Memory B cell (primary cell): ENCODE measurements at regions not wholly inside any gene's neighbourhood (a gene's known extent, or its start where the extent isn't known, plus 50 kb on each side); places are given as distances from the start of the nearest gene placed in this dataset.
"Not testable (repeated sequence)": the region's sequence is repeated elsewhere in the genome, so short reads cannot be mapped to it uniquely, and the experiment has no call there.

ENCODE experiments used
- ATAC-seq: fragments of 150-1000 bp; cut with Tn5 transposase; 2 replicates; pipeline ENCODE4 v1.10.0; 2021; ENCODE audit warnings: low read depth, mild to moderate bottlenecking, moderate library complexity
- DNase-seq, 2 donors: peaks; one replicate each; pipeline ENCODE4 v3.0.0; 2022; ENCODE audit warnings: low spot score in 2 of 2
- H3K27ac Mint-ChIP-seq: one replicate; pipeline ENCODE4 v1.8.0; 2022; ENCODE audit warnings: mild to moderate bottlenecking, moderate library complexity, mixed read lengths
- H3K27me3 Mint-ChIP-seq: one replicate; pipeline ENCODE4 v1.8.0; 2022; ENCODE audit warnings: mixed read lengths
- H3K36me3 Mint-ChIP-seq: one replicate; pipeline ENCODE4 v1.8.0; 2022; ENCODE audit warnings: mild to moderate bottlenecking, mixed read lengths
- H3K4me1 Mint-ChIP-seq: one replicate; pipeline ENCODE4 v1.8.0; 2022; ENCODE audit warnings: mixed read lengths
- H3K4me3 Mint-ChIP-seq: one replicate; pipeline ENCODE4 v1.8.0; 2022; ENCODE audit warnings: mild to moderate bottlenecking, moderate library complexity, mixed read lengths
- H3K9me3 Mint-ChIP-seq: one replicate; pipeline ENCODE4 v1.8.0; 2022; ENCODE audit warnings: mixed read lengths

DNA sequence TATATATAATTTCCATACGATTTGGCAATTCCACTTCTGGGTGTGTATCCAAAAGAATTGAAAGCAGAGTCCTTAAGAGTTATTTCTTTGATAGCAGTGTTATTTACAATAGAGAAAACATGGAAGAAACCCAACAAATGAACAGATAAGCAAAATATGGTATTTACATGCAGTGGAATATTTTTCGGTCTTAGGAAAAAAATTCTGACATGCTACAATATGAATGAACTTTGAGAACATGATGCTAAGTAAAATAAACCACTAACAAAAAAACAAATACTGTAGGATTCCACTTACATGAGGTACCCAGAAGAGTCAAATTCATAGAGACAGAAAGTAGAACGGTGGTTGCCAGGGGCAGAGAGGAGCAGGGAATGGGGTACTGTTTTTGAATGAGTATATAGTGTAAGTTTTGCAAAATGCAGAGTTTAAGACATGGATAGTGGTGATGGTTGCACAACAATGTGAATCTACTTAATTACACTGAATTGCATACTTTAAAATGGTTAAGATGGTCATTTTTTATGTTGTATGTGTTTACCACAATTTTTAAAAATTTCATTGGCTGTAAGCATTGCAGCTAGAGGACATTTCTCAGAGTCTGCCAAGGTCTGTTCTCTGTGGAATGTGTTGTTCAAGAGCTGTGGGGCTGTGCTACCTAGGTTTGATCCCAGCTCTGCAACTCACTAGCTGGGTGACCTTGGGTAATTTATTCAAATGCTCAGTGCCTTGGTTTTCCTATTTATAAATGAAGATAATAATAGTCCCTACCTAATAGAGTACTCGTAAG is 122.1 kb downstream of the MEX3B start:
- no peak for ATAC-seq
- peaks cover 3% of the 10 kb centered on the region for H3K27me3 Mint-ChIP-seq
- no peak overlapping the region for H3K4me3 Mint-ChIP-seq
- H3K36me3 Mint-ChIP-seq: no peaks in the 10 kb centered on the region
- no peak for DNase-seq
- no peak overlapping the region for H3K27ac Mint-ChIP-seq
- no peaks in the 10 kb centered on the region for H3K4me1 Mint-ChIP-seq
- H3K9me3 Mint-ChIP-seq: peaks cover 5% of the 10 kb centered on the region

DNA sequence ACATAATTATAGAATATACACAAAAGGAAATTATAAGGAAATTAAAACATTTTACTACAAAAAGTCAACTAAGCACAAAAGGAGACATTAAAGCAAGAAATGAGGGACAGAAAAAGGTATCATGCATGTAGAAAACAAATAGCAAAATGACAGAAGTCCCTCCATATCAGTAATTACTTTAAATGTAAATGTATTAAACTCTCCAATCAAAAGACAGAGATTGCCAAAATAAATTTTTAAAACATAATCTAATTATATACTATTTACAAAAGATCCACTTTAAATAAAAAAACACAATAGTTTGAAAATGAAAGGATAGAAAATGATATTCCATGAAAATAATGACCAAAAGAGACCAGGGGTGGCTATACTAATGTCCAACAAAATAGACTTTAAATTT is 123.7 kb downstream of the MEX3B start:
- Mint-ChIP-seq H3K27me3 (peaks cover 3% of the 10 kb centered on the region), H3K4me3 (no peak overlapping the region), H3K27ac (no peak overlapping the region), H3K9me3 (peaks cover 10% of the 10 kb centered on the region), H3K36me3 (peaks cover 5% of the 10 kb centered on the region), H3K4me1 (no peaks in the 10 kb centered on the region)
- DNase-seq: no peak
- ATAC-seq: no peak

DNA sequence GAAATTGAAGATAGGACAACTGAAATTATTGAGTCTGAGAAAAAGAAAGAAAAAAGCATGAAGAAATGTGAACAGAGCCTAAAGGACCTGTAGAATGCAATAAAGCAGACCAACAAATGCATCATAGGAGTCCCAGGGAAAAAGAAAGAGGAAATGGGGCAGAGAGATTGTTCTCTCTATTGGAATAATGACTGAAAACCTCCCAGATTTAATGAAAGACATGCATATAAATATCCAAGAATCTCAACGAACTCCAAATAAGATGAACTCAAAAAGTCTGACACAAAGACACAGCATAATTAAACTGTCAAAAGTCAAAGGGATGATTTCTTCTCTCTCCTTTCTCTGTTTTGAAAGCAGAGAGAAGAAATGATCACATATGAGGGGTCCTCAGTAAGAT is 124.7 kb downstream of the MEX3B start:
- no peak overlapping the region for H3K4me3 Mint-ChIP-seq
- no peaks in the 10 kb centered on the region for H3K27me3 Mint-ChIP-seq
- DNase-seq: no peak
- H3K27ac Mint-ChIP-seq: no peak overlapping the region
- peaks cover 5% of the 10 kb centered on the region for H3K36me3 Mint-ChIP-seq
- H3K9me3 Mint-ChIP-seq: peaks cover 10% of the 10 kb centered on the region
- no peaks in the 10 kb centered on the region for H3K4me1 Mint-ChIP-seq
- no peak for ATAC-seq

DNA sequence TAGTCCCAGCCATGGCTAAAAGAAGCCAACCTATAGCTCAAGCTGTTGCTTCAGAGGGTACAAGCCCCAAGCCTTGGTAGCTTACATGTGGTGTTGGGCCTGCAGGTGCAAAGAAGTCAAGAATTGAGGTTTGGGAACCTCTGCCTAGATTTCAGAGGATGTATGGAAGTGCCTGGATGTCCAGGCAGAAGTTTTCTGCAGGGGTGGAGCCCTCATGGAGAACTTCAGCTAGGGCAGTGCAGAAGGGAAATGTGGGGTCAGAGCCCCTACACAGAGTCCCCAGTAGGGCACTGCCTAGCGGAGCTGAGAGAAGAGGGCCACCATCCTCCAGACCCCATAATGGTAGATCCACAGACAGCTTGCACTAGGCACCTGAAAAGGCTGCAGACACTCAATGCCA is 127.1 kb downstream of the MEX3B start:
- ATAC-seq, H3K9me3 Mint-ChIP-seq, H3K4me1 Mint-ChIP-seq, H3K27me3 Mint-ChIP-seq, DNase-seq, H3K36me3 Mint-ChIP-seq, H3K27ac Mint-ChIP-seq, H3K4me3 Mint-ChIP-seq: not testable (repeated sequence)

DNA sequence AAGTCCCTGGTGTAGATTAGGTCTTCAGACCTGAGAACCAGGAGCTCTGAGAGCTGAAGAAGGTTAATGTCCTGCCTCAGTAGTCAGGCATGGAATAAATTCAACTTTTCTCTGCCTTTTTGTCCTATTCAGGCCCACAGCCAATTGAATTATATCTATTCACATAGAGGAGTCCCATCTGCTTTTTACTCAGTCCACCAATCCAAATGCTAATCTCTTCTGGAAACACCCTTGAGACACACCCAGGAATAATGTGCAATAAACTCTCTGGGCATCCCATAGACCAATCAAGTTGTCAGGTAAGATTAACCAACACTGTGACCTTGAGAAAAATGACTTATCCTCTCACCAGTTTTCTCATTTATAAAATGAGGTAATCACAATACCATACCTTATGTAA is 129.4 kb downstream of the MEX3B start:
- no peak overlapping the region for H3K27ac Mint-ChIP-seq
- no peak overlapping the region for H3K4me3 Mint-ChIP-seq
- H3K27me3 Mint-ChIP-seq: peaks cover 3% of the 10 kb centered on the region
- DNase-seq (no peak), ATAC-seq (no peak)
- no peaks in the 10 kb centered on the region for H3K4me1 Mint-ChIP-seq
- peaks cover 5% of the 10 kb centered on the region for H3K36me3 Mint-ChIP-seq
- peaks cover 10% of the 10 kb centered on the region for H3K9me3 Mint-ChIP-seq

DNA sequence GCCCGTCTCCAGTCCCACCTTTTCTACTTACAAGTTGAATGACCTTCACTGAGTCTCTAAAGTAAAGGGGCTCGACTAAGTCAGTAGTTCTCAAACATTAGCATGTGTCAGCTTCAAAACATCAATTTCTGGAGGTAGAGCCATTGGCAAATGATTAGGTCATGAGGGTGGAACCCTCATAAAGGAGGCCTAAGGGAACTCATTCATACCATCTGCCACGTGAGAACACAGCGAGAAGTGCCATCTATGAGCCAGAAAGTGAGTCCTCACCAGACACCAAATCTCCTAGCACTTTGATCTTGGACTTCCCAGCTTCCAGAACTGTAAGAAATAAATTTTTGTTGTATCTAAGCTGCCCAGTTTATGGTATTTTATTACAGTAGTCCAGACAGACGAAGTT is 129.8 kb downstream of the MEX3B start:
- H3K36me3 Mint-ChIP-seq: peaks cover 5% of the 10 kb centered on the region
- H3K27ac Mint-ChIP-seq: no peak overlapping the region
- peaks cover 3% of the 10 kb centered on the region for H3K27me3 Mint-ChIP-seq
- ATAC-seq (no peak), DNase-seq (no peak)
- peaks cover 9% of the 10 kb centered on the region for H3K9me3 Mint-ChIP-seq
- no peaks in the 10 kb centered on the region for H3K4me1 Mint-ChIP-seq
- H3K4me3 Mint-ChIP-seq: no peak overlapping the region

DNA sequence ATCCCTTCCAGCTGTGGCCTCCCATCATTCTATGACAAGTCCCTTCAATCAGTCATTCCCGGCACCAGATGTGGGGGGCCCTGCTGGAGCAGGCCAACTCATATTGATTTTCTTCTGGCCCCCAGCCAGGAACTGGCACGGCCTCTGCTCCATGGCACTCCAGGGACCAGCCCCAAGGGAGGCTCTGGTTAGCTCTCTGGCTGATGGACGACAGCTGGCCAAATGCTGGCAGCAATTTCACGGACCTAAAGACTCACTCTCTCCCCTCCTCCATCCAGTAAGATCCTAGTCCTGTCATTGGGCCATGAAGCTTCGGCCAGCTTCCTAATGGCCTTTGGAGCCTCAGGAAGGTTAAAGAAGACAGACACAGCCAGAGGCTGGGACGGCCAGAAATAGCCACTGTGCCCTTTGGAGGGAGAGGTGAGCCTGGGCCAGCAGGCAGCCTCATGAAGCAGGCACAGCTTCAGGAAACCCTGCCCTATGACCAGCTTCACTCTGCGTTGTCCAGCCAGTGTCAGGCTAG is 131.0 kb downstream of the MEX3B start:
- Mint-ChIP-seq H3K27ac (no peak overlapping the region), H3K4me3 (no peak overlapping the region), H3K27me3 (peaks cover 3% of the 10 kb centered on the region), H3K4me1 (no peaks in the 10 kb centered on the region), H3K9me3 (peaks cover 5% of the 10 kb centered on the region), H3K36me3 (peaks cover 5% of the 10 kb centered on the region)
- DNase-seq (no peak), ATAC-seq (no peak)

DNA sequence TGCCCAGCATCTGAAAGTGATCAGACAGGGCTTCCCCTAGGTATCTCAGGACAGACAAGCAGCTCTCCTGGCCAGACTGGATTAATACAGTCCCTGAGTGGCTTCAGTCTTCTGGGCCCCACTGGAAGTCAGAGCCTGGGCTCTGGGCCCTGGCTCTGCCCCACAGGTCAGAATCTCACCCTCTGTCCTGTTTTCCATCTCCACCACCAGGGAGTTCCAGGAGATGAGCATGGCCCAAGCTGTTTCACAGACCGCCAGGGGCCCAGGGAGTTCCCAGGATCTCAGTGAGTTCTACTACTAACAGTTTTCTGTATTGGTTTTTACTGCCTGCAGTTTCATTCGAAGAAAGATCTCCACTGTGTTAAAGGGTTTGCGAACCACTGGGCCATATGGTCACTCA is 131.5 kb downstream of the MEX3B start:
- Mint-ChIP-seq H3K4me1 (no peaks in the 10 kb centered on the region), H3K36me3 (peaks cover 5% of the 10 kb centered on the region), H3K9me3 (peaks cover 5% of the 10 kb centered on the region), H3K27ac (no peak overlapping the region), H3K4me3 (no peak overlapping the region), H3K27me3 (peaks cover 3% of the 10 kb centered on the region)
- ATAC-seq (no peak), DNase-seq (no peak)

DNA sequence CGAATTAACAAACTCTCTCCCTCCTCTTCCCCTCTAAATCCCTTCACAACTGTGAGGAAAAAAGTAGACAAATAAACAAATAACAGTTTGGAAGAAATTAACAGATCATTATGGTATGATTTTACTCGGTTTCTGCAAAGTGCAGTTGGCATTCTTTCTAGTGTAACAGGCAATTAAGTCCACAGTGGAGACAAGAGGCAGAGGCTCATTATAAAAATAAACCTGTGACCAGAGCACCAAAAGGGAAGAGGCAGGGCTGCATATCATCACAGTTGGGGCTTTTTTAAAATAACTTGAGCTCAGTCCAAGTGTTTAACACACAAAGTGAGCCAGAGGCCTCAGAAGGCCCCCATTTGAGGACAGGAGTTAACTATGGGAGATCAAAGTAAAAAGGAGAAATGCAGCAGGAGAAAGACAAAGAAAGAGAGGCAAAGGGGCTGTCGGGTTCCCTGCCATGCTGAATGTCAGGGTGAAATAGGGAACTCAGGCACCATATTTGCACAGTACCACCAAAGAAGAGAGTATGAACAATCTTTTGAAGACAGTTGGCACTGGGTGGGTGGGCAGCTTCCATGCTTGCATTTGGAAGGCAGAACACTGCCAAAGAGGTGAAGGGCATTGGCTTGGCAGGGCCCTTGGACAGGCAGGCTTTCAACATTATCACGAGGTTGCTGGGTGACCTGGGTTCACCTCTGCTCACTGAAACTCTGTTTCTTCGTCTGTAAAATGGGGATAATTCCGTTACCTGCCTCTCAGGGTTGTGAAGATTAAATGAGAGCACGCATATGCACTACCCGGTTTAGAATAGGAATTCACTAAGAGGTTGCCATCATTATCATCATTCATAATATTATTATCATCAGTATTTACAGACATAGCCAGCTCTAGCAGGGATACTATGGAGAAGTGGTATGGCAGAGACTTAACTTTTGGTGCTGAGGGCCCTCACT is 134.5 kb downstream of the MEX3B start:
- no peak for DNase-seq
- H3K4me1 Mint-ChIP-seq: no peaks in the 10 kb centered on the region
- H3K36me3 Mint-ChIP-seq: no peaks in the 10 kb centered on the region
- no peak for ATAC-seq
- no peak overlapping the region for H3K27ac Mint-ChIP-seq
- peaks cover 7% of the 10 kb centered on the region for H3K27me3 Mint-ChIP-seq
- H3K4me3 Mint-ChIP-seq: no peak overlapping the region
- H3K9me3 Mint-ChIP-seq: no peaks in the 10 kb centered on the region

DNA sequence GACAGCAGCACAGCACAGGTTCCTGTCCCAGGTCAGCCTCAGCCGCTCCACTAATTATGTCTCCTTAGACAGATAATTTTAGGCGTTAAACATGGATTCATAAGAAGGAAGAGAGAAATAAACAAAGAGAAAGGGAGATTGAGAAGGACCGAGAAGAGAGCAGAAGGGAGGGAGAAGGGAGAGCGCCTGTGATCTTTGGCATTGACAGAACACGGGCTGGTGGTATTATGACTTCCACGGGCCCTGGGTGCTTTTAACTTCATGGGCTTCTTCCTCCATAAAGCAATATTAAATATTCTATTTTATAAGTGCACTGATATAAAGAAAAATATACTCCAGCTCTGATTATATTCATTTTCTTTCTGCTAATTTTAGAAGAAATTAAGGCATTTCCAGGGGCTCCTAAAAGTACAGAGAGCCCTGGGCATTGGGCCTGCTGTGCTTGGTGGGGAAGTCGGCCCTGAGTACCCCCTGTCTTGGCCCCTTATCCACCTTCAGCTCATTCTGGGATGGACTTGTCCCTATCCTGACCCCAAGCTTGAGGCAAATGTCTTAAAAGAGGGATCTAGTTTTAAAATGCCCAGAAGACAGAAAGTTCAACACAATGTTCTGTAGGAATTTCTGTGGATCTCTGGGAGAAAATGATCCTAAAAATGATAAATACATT is 135.3 kb downstream of the MEX3B start:
- Mint-ChIP-seq H3K4me1 (no peaks in the 10 kb centered on the region), H3K9me3 (peaks cover 1% of the 10 kb centered on the region), H3K27ac (no peak overlapping the region), H3K4me3 (no peak overlapping the region), H3K27me3 (peaks cover 8% of the 10 kb centered on the region), H3K36me3 (no peaks in the 10 kb centered on the region)
- DNase-seq: no peak
- ATAC-seq: no peak

DNA sequence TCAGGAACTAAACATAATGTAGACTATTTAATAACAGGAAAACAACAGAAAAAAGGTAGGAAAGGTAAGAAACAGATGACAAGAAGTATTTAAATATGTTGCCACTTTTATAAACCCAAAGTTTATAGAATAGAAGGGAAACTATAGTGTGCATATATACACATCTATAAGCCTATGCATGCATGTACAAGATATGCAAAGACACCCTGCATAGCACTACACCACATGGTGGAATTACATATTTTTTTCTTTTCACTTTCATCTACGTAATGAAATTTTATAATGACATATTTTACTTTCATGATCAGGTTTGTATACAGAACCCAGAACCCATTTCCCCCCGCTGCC is 136.8 kb downstream of the MEX3B start:
- H3K4me1 Mint-ChIP-seq: no peaks in the 10 kb centered on the region
- ATAC-seq (no peak), DNase-seq (no peak)
- peaks cover 2% of the 10 kb centered on the region for H3K9me3 Mint-ChIP-seq
- H3K27ac Mint-ChIP-seq: no peak overlapping the region
- no peak overlapping the region for H3K4me3 Mint-ChIP-seq
- no peaks in the 10 kb centered on the region for H3K36me3 Mint-ChIP-seq
- peaks cover 9% of the 10 kb centered on the region for H3K27me3 Mint-ChIP-seq

DNA sequence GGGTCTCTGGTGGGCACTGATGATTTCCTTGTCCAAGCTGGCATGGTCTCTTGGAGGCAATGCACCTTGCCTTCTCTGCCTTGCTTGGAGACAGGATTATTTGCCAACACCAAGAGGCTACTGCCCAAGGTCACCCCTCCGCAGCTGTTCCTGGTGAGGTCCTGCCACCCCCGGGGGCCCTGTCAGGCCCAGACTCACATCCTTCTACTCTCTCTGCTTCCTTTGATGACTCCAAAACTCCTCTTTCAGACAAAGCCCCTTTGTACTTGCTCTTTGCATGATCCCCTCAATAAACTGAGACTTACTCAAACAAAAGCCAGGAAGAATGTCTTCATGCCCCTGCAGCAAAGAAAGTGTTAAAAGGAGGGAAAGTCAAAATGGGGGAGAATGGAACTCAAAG is 137.7 kb downstream of the MEX3B start:
- Mint-ChIP-seq H3K4me3 (no peak overlapping the region), H3K9me3 (peaks cover 2% of the 10 kb centered on the region), H3K27ac (no peak overlapping the region), H3K4me1 (no peaks in the 10 kb centered on the region), H3K27me3 (peaks cover 9% of the 10 kb centered on the region), H3K36me3 (no peaks in the 10 kb centered on the region)
- ATAC-seq (no peak), DNase-seq (no peak)

DNA sequence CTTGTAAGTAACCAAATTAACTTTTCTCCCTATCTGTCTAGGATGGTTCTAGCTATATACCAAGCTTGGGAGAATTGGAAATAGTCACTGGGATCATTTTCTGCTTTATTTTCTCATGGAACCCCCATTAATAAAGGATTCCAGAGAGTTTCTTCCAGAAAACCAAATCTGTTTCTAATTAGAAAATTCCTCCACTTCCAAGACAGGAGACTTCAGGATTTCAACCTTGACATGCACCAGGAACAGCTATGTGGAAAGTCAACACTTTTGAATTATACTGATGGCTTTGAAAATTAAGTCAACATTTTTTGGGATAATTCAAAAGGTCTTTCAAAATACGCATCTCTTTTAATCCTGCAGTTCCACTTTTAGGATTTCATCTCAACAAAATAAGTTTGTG is 138.3 kb downstream of the MEX3B start:
- Mint-ChIP-seq H3K27ac (no peak overlapping the region), H3K9me3 (peaks cover 2% of the 10 kb centered on the region), H3K27me3 (peaks cover 9% of the 10 kb centered on the region), H3K36me3 (no peaks in the 10 kb centered on the region), H3K4me1 (no peaks in the 10 kb centered on the region), H3K4me3 (no peak overlapping the region)
- no peak for ATAC-seq
- DNase-seq: no peak

DNA sequence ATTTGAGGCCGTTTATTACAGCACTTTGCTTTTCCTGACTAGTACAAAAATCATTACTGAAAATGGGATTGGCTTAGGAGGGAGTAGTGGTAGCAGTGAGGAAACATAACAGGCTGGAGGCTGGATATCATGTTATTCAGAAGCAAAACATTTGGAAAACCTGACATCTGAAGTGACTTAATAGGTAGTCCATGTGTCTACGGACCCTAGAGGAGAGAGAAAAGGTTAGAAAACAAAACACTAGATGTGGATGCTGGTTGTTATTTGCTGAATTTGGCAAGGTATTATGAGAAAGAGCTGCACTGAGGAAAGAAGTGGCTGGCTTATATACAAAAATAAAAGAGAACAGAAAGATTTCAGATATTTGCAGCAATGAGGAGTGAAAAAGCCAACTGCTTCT is 139.9 kb downstream of the MEX3B start:
- H3K27ac Mint-ChIP-seq: no peak overlapping the region
- H3K9me3 Mint-ChIP-seq: peaks cover 2% of the 10 kb centered on the region
- peaks cover 10% of the 10 kb centered on the region for H3K27me3 Mint-ChIP-seq
- ATAC-seq (no peak), DNase-seq (no peak)
- H3K36me3 Mint-ChIP-seq: no peaks in the 10 kb centered on the region
- H3K4me3 Mint-ChIP-seq: no peak overlapping the region
- no peaks in the 10 kb centered on the region for H3K4me1 Mint-ChIP-seq
